Smooth muscle cell (in vitro differentiated cells): ENCODE measurements at regions not wholly inside any gene's neighbourhood (a gene's known extent, or its start where the extent isn't known, plus 50 kb on each side); places are given as distances from the start of the nearest gene placed in this dataset.

ENCODE experiments used
- DNase-seq: peaks from one replicate; lab custom pipeline; 2025; ENCODE audit not compliant: unreplicated experiment; lab: John Stamatoyannopoulos, UW
- H2AFZ ChIP-seq: fragments of 200-600 bp; sonication (generic); 2 replicates; pipeline ENCODE4 v1.6.0; 2016; ENCODE audit warnings: antibody characterized with exemption, low read depth, mild to moderate bottlenecking
- H3F3A ChIP-seq: fragments of 200-600 bp; sonication (generic); 2 replicates; pipeline ENCODE4 v1.6.0; 2017; ENCODE audit warnings: antibody characterized with exemption, low read depth
- H3K27ac ChIP-seq: fragments of 200-600 bp; sonication (generic); 2 replicates; pipeline ENCODE4 v1.5.1; 2016; ENCODE audit warnings: low read depth, mild to moderate bottlenecking
- H3K27me3 ChIP-seq: fragments of 200-600 bp; sonication (generic); 2 replicates; pipeline ENCODE4 v1.6.1; 2016; ENCODE audit warnings: low read depth, mild to moderate bottlenecking
- H3K36me3 ChIP-seq: fragments of 200-600 bp; sonication (generic); 2 replicates; pipeline ENCODE4 v1.5.1; 2016; ENCODE audit warnings: low read depth
- H3K4me1 ChIP-seq: fragments of 200-600 bp; sonication (generic); 2 replicates; pipeline ENCODE4 v1.5.1; 2016; ENCODE audit warnings: low read depth
- H3K4me2 ChIP-seq: fragments of 200-600 bp; sonication (generic); 2 replicates; pipeline ENCODE4 v1.6.0; 2016; ENCODE audit warnings: mild to moderate bottlenecking
- H3K4me3 ChIP-seq: fragments of 200-600 bp; sonication (generic); 2 replicates; pipeline ENCODE4 v1.5.1; 2016; ENCODE audit warnings: mild to moderate bottlenecking
- H3K79me2 ChIP-seq: fragments of 200-600 bp; sonication (generic); 2 replicates; pipeline ENCODE4 v1.6.0; 2016; ENCODE audit warnings: low read depth, mild to moderate bottlenecking
- H3K9ac ChIP-seq: fragments of 200-600 bp; sonication (generic); 2 replicates; pipeline ENCODE4 v1.6.0; 2016; ENCODE audit warnings: low read depth
- H3K9me3 ChIP-seq: fragments of 200-600 bp; sonication (generic); replicated peaks from 2 replicates; pipeline ENCODE4 v1.5.1; 2016; ENCODE audit warnings: low read depth
- H4K20me1 ChIP-seq: fragments of 200-600 bp; sonication (generic); 2 replicates; pipeline ENCODE4 v1.6.0; 2016; ENCODE audit warnings: low read depth
- CTCF ChIP-seq: fragments of 200-600 bp; sonication (generic); IDR thresholded peaks from 2 replicates; pipeline ENCODE4 v1.5.1; 2017; ENCODE audit warnings: borderline replicate concordance, mild to moderate bottlenecking, antibody characterized with exemption; ENCODE audit not compliant: insufficient read depth, poor library complexity, severe bottlenecking
- WGBS: methylation state at CpG from one replicate; pipeline ENCODE4 v1.1.7; 2016; ENCODE audit warnings: low lambda C conversion rate; 5-methylcytosine and 5-hydroxymethylcytosine counted together

GRCh38 chr3:24965706-24966385 lies 462.2 kb upstream of the RARB start:
- no peak overlapping the region for H2AFZ ChIP-seq
- no peak overlapping the region for H3K27ac ChIP-seq
- H3K9me3 ChIP-seq: no peaks in the 10 kb centered on the region
- no peak overlapping the region for H3K9ac ChIP-seq
- no peaks in the 10 kb centered on the region for H3K79me2 ChIP-seq
- 75% methylated on average over 2 of the region's 2 CpGs for WGBS
- DNase-seq: no peak
- H3K4me2 ChIP-seq: no peak overlapping the region
- H4K20me1 ChIP-seq: no peaks in the 10 kb centered on the region
- TF ChIP-seq CTCF: no peak
- H3K4me3 ChIP-seq: no peak overlapping the region
- peaks cover 3% of the 10 kb centered on the region for H3K4me1 ChIP-seq
- H3K36me3 ChIP-seq: no peaks in the 10 kb centered on the region
- no peaks in the 10 kb centered on the region for H3K27me3 ChIP-seq
- no peaks in the 10 kb centered on the region for H3F3A ChIP-seq

- no peak overlapping the region for H3K27ac ChIP-seq
- no peak for DNase-seq
- peaks cover 3% of the 10 kb centered on the region for H3K4me1 ChIP-seq
- no peak overlapping the region for H3K4me3 ChIP-seq
- WGBS: 90% methylated on average over 1 of the region's 1 CpG
- no peak overlapping the region for H3K4me2 ChIP-seq
- no peak for TF ChIP-seq CTCF
- no peak overlapping the region for H3K9ac ChIP-seq
- no peaks in the 10 kb centered on the region for H3K36me3 ChIP-seq
- no peak overlapping the region for H2AFZ ChIP-seq
- H4K20me1 ChIP-seq: no peaks in the 10 kb centered on the region
- no peaks in the 10 kb centered on the region for H3K79me2 ChIP-seq
- H3F3A ChIP-seq: no peaks in the 10 kb centered on the region
- no peaks in the 10 kb centered on the region for H3K9me3 ChIP-seq
- no peaks in the 10 kb centered on the region for H3K27me3 ChIP-seq
Measured at GRCh38 chr3:24968036-24968435, 460.0 kb upstream of the RARB start.

- Histone ChIP-seq H3F3A (no peaks in the 10 kb centered on the region), H4K20me1 (no peaks in the 10 kb centered on the region), H3K4me3 (no peak overlapping the region), H3K4me1 (no peaks in the 10 kb centered on the region), H3K9ac (no peak overlapping the region), H3K9me3 (no peaks in the 10 kb centered on the region), H3K27ac (no peak overlapping the region), H2AFZ (no peak overlapping the region), H3K36me3 (no peaks in the 10 kb centered on the region), H3K79me2 (no peaks in the 10 kb centered on the region), H3K4me2 (no peak overlapping the region), H3K27me3 (no peaks in the 10 kb centered on the region)
- TF ChIP-seq CTCF: no peak
- WGBS: 70% methylated on average over 1 of the region's 1 CpG
- DNase-seq: no peak
Measured at GRCh38 chr3:24972491-24972890, 455.6 kb upstream of the RARB start.

GRCh38 chr3:24981309-24981708 lies 446.8 kb upstream of the RARB start:
- Histone ChIP-seq H3K4me1 (no peaks in the 10 kb centered on the region), H3K27me3 (no peaks in the 10 kb centered on the region), H3F3A (no peaks in the 10 kb centered on the region), H3K27ac (no peak overlapping the region), H3K9ac (no peak overlapping the region), H2AFZ (no peak overlapping the region), H3K4me3 (no peak overlapping the region), H3K36me3 (no peaks in the 10 kb centered on the region), H3K4me2 (no peak overlapping the region), H3K9me3 (no peaks in the 10 kb centered on the region), H4K20me1 (no peaks in the 10 kb centered on the region), H3K79me2 (no peaks in the 10 kb centered on the region)
- no peak for TF ChIP-seq CTCF
- WGBS: 94% methylated on average over 5 of the region's 5 CpGs
- DNase-seq: no peak
